Loucy (cell line): ENCODE measurements at regions not wholly inside any gene's neighbourhood (a gene's known extent, or its start where the extent isn't known, plus 50 kb on each side); places are given as distances from the start of the nearest gene placed in this dataset.

ENCODE experiments used
- H2AFZ ChIP-seq: fragments of 200-600 bp; sonication (generic); 2 replicates; pipeline ENCODE4 v1.6.0; 2016; ENCODE audit warnings: antibody characterized with exemption, mild to moderate bottlenecking, low read length, moderate library complexity
- H3F3A ChIP-seq: fragments of 200-600 bp; 2 replicates; pipeline ENCODE4 v1.6.0; 2016; ENCODE audit warnings: antibody characterized with exemption, low read depth, mild to moderate bottlenecking
- H3K27me3 ChIP-seq: fragments of 200-600 bp; sonication (generic); 2 replicates; pipeline ENCODE4 v1.6.1; 2014; ENCODE audit warnings: low read length, mild to moderate bottlenecking; ENCODE audit not compliant: insufficient read depth, poor library complexity, severe bottlenecking
- H3K36me3 ChIP-seq: fragments of 200-600 bp; sonication (generic); 2 replicates; pipeline ENCODE4 v1.6.1; 2016; ENCODE audit warnings: low read length; ENCODE audit not compliant: insufficient read depth
- H3K4me1 ChIP-seq: fragments of 200-600 bp; sonication (generic); 2 replicates; pipeline ENCODE4 v1.5.1; 2014; ENCODE audit warnings: low read length, mild to moderate bottlenecking; ENCODE audit not compliant: insufficient read depth, poor library complexity, severe bottlenecking
- H3K4me2 ChIP-seq: fragments of 200-600 bp; sonication (generic); 2 replicates; pipeline ENCODE4 v1.6.0; 2014; ENCODE audit warnings: antibody characterized with exemption, low read length, low read depth, mild to moderate bottlenecking; ENCODE audit not compliant: poor library complexity, severe bottlenecking
- H3K4me3 ChIP-seq: fragments of 200-600 bp; sonication (generic); 2 replicates; pipeline ENCODE4 v1.5.1; 2014; ENCODE audit warnings: low read length, mild to moderate bottlenecking, mixed read lengths; ENCODE audit not compliant: poor library complexity, severe bottlenecking
- H3K79me2 ChIP-seq: fragments of 200-600 bp; sonication (generic); 2 replicates; pipeline ENCODE4 v1.6.1; 2014; ENCODE audit warnings: low read length; ENCODE audit not compliant: insufficient read depth
- H3K9ac ChIP-seq: fragments of 200-600 bp; sonication (generic); 2 replicates; pipeline ENCODE4 v1.6.0; 2014; ENCODE audit warnings: mild to moderate bottlenecking, low read depth, low read length, moderate library complexity; ENCODE audit not compliant: poor library complexity, severe bottlenecking
- H3K9me2 ChIP-seq: fragments of 200-600 bp; sonication (generic); replicated peaks from 2 replicates; pipeline ENCODE4 v1.6.1; 2016; ENCODE audit warnings: low read depth, low read length, mixed read lengths
- H3K9me3 ChIP-seq: fragments of 200-600 bp; sonication (generic); 2 replicates; pipeline ENCODE4 v1.6.1; 2014; ENCODE audit warnings: mild to moderate bottlenecking, antibody characterized with exemption, low read length, low read depth; ENCODE audit not compliant: insufficient read depth
- H4K20me1 ChIP-seq: fragments of 200-600 bp; sonication (generic); 2 replicates; pipeline ENCODE4 v1.6.0; 2014; ENCODE audit warnings: antibody characterized with exemption, low read length, mild to moderate bottlenecking; ENCODE audit not compliant: insufficient read depth, poor library complexity, severe bottlenecking
- EZH2phosphoT487 ChIP-seq: fragments of 200-600 bp; IDR thresholded peaks from 2 replicates; pipeline ENCODE4 v1.6.1; 2018; ENCODE audit warnings: antibody characterized with exemption, mild to moderate bottlenecking, moderate library complexity, borderline replicate concordance
- TF ChIP-seq, protein P1 (sequence below): fragments of 200-600 bp; sonication (generic); conservative IDR thresholded peaks from 2 replicates; pipeline ENCODE4 v1.5.1; 2014; ENCODE audit warnings: mild to moderate bottlenecking, antibody characterized with exemption, low read length

DNA sequence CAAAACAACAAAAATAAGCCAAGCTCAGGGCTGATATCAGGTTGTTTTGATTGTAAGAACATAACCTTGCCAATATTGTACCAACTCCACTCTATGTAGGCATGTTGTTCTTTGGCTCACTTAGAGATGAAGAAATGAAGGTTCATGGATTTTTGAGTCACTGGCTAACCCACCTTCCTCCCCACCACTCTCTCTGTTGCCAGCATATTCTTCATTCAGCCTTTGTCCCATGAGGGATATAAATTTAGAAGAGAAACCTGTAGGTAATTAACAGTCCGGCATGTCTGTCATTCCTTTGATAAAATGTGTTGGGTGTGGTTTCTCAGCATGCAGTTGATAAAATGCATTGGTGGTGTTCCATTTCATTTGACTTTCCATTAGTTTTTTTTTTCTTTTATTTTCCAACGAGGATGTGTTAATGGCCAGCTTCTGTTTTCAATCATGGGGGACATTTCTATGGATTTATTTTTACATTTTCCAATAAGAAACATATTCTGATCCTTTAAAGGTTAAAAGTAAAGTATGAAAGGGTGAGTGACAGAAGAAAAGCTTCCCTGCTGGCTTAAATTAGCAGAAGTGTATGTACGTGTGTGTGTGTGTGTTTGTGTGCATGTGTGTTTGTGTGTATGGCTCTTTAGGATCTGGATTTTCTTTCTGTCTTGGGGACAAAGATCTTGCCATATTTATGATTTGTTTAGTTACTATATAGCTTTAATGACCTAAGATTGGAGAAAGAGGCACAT, 166.2 kb upstream of the KCNJ16 start:
- Histone ChIP-seq H4K20me1 (no peaks in the 10 kb centered on the region), H3K4me1 (no peaks in the 10 kb centered on the region), H3K9me3 (no peaks in the 10 kb centered on the region), H3K79me2 (no peaks in the 10 kb centered on the region), H3K4me2 (no peak overlapping the region), H3F3A (no peaks in the 10 kb centered on the region), H3K4me3 (no peak overlapping the region), H3K9ac (no peak overlapping the region), H2AFZ (no peak overlapping the region), H3K9me2 (no peaks in the 10 kb centered on the region), H3K27me3 (no peaks in the 10 kb centered on the region), H3K36me3 (no peaks in the 10 kb centered on the region)
- TF ChIP-seq, protein P1, sequence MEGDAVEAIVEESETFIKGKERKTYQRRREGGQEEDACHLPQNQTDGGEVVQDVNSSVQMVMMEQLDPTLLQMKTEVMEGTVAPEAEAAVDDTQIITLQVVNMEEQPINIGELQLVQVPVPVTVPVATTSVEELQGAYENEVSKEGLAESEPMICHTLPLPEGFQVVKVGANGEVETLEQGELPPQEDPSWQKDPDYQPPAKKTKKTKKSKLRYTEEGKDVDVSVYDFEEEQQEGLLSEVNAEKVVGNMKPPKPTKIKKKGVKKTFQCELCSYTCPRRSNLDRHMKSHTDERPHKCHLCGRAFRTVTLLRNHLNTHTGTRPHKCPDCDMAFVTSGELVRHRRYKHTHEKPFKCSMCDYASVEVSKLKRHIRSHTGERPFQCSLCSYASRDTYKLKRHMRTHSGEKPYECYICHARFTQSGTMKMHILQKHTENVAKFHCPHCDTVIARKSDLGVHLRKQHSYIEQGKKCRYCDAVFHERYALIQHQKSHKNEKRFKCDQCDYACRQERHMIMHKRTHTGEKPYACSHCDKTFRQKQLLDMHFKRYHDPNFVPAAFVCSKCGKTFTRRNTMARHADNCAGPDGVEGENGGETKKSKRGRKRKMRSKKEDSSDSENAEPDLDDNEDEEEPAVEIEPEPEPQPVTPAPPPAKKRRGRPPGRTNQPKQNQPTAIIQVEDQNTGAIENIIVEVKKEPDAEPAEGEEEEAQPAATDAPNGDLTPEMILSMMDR, result no peak
- TF ChIP-seq EZH2phosphoT487, result no peak

DNA sequence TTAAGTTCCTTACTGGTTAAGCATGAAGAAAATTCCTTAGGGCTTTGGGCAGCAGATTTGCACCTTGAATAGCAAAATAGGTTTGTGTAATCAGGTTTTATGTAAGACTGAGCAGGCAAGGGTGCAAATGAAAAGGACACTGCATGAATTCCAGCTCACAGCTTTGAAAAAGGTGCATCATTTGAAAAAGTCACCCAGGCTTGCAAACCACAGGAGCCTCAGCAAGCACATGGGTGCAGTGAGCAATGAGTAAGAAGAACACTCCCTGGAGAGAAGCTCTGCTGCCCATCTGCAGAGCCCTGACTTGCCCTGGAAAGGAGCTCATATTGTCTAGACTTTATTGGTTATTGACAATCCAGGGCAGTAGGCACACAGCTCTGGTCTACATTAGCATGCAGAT, 165.6 kb upstream of the KCNJ16 start:
- Histone ChIP-seq H4K20me1 (no peaks in the 10 kb centered on the region), H3K79me2 (no peaks in the 10 kb centered on the region), H3K27me3 (no peaks in the 10 kb centered on the region), H3K4me1 (no peaks in the 10 kb centered on the region), H3K4me2 (no peak overlapping the region), H3K4me3 (no peak overlapping the region), H3K9me3 (no peaks in the 10 kb centered on the region), H3F3A (no peaks in the 10 kb centered on the region), H3K9ac (no peak overlapping the region), H2AFZ (no peak overlapping the region), H3K9me2 (no peaks in the 10 kb centered on the region), H3K36me3 (no peaks in the 10 kb centered on the region)
- TF ChIP-seq, protein P1, result no peak
- TF ChIP-seq EZH2phosphoT487, result no peak

DNA sequence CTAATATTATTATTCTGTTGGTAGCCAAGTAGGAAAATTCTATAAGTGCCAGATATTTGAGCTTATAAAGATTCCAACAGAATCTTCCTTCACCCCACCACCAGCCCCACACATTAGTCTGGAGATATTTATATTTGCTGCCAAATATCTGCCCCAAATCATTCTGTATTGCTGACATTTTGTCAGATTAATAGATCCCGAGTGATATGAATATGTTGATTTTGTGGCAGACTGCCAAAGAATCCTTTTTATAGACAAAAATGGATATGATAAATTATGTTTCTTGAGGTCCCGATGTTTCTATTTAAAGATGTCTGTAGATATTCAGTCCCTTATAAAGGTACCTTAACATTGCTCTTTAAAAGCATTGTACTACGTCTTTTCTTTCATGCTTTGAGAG, 162.2 kb upstream of the KCNJ16 start:
- H3K9ac ChIP-seq, result no peak overlapping the region
- no peaks in the 10 kb centered on the region for H3K79me2 ChIP-seq
- no peaks in the 10 kb centered on the region for H3K4me1 ChIP-seq
- H3K4me3 ChIP-seq, result no peak overlapping the region
- no peak overlapping the region for H2AFZ ChIP-seq
- H3F3A ChIP-seq, result no peaks in the 10 kb centered on the region
- H3K9me2 ChIP-seq, result no peaks in the 10 kb centered on the region
- no peak overlapping the region for H3K4me2 ChIP-seq
- H4K20me1 ChIP-seq, result no peaks in the 10 kb centered on the region
- H3K9me3 ChIP-seq, result no peaks in the 10 kb centered on the region
- H3K27me3 ChIP-seq, result no peaks in the 10 kb centered on the region
- H3K36me3 ChIP-seq, result no peaks in the 10 kb centered on the region
- TF ChIP-seq, protein P1, result no peak
- TF ChIP-seq EZH2phosphoT487, result no peak
